NT2/D1 (cell line): ENCODE measurements at regions not wholly inside any gene's neighbourhood (a gene's known extent, or its start where the extent isn't known, plus 50 kb on each side); places are given as distances from the start of the nearest gene placed in this dataset.

ENCODE experiments used
- SUZ12 ChIP-seq: IDR thresholded peaks from 2 replicates; pipeline ENCODE4 v1.6.1; 2011; ENCODE audit not compliant: insufficient read length, insufficient read depth; ENCODE audit errors: extremely low read depth
- YY1 ChIP-seq: IDR thresholded peaks from 2 replicates; pipeline ENCODE4 v1.6.1; 2011; ENCODE audit not compliant: insufficient read length, insufficient read depth
- ZNF274 ChIP-seq: IDR thresholded peaks from 2 replicates; pipeline ENCODE4 v1.6.1; 2011; ENCODE audit warnings: mild to moderate bottlenecking, low read depth, low read length

- TF ChIP-seq SUZ12 (no peak), ZNF274 (no peak), YY1 (no peak)
Measured at GRCh38 chrX:22803353-22803752, 196.4 kb upstream of the DDX53 start.
